Umbilical cord (tissue), 1 donor: ENCODE measurements at regions not wholly inside any gene's neighbourhood (a gene's known extent, or its start where the extent isn't known, plus 50 kb on each side); places are given as distances from the start of the nearest gene placed in this dataset.

Experiments used
- DNase-seq: peaks from one replicate; pipeline ENCODE4 v3.0.0-alpha.2; 2015; ENCODE audit warnings: low spot score

- no peak for DNase-seq
These were observed 495.0 kb downstream of the DMAC1 start for GRCh38 chr9:7304627-7304995.

DNA sequence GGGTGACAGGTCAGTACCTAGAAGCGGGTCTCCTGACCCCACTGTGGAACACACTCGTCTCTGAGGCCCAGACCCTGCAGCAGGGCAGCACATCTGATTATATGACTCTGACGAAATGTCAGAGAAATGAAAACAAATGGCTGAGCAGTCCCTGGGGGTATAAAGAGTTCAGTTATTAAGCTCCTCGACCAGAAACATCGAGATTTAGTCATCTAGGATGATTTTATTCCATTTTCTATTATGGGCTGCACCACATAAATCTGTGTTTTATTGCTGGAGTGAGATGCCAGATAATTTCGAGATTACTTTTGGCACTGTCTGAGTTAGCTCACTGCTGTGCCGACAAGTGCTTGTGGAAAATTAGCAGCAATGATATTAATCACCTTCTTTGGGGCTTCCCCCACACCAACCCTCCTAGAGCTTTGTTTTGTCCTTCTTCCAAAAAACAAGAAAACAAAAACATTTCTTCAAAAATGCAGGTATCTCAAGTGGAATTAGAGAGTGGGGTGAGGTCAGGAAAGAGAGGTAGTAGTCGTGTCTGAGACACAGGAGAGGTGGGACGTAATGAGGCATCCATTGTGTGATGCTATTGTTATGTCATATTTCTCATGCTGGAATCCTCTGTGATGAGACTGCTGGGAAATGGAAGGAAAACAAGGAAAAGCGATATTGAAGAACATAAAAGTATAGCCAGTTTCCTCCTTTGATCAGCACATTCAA, 495.5 kb downstream of the DMAC1 start:
- peak; percentile 59 for DNase-seq

DNA sequence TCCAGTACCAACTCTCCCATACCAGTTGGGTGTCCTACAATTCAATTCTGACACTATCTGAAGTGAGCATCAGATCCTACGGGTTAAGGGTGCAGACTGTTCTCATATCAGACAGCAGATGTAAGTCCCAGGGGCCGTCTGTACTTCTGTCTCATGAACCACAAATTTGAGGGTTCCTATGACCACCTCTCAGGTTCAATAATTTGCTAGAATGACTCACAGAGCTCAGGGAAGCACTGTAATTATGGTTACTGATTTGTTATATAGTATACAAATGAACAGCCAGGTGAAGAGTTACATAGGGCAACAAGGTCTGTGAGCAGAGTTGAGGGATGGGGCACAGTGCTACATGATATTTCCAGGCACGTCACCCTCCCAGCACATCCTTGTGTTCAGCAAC, 499.1 kb downstream of the DMAC1 start:
- DNase-seq: no peak

DNA sequence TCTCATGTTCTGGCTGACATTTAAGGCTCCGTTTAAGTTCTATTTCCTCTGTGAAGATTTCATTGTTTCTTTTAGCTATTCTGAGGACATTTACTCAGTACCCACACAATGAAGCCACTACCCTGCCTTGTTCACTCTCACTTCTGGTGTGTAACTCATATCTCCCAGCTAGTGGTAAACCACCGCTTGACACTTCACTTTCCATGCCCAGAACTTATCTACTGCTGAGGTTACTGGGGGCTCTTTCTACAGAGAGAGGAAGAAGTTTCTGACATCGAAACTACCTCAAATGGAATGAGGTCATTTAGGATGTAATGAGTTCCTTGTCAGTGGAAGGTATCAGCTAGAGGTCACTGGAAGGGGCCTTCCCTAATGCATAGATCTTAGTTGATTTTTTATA, 501.5 kb downstream of the DMAC1 start:
- no peak for DNase-seq

GRCh38 chr9:7297521-7297920, 502.1 kb downstream of the DMAC1 start:
- no peak for DNase-seq

DNA sequence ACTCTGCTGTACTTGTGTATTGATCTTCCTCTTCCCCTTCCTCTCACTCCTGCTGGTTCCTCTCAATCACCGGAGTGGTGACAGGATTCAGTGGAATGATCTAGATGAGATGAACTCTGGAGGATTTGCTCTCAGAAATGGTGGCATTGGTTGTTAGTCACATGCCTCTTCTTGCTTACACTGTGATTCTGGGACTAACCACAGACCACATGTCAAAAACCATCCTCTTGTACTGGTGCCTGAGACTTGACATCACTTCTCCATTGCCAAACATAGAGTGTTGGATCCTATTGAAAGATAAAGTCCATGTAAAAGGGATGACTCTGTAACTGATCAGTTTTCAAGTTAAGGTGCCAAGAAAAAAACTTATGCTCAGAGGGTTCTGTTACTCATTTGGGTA, 506.5 kb downstream of the DMAC1 start:
- no peak for DNase-seq

DNA sequence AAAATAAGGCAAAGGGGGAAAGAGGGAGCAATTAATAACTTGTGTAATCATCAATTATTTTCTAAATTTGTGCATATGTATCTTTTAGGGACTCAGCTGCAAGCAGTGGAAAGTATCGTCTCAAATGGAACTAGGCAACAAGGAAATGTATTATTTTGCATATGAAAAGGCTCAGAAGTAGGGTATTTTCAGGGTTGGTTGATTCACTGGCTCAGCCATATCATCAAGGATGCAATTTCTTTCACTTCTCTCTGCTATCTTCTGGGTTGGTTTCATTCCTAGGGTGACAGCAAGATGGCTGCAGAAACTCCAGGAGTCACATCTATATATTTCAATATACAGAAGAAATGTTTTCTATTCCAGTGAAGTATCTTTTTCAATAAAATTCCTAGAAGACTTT, 509.8 kb downstream of the DMAC1 start:
- DNase-seq: no peak

GRCh38 chr9:7287986-7288385, 511.6 kb downstream of the DMAC1 start:
- DNase-seq: no peak

DNA sequence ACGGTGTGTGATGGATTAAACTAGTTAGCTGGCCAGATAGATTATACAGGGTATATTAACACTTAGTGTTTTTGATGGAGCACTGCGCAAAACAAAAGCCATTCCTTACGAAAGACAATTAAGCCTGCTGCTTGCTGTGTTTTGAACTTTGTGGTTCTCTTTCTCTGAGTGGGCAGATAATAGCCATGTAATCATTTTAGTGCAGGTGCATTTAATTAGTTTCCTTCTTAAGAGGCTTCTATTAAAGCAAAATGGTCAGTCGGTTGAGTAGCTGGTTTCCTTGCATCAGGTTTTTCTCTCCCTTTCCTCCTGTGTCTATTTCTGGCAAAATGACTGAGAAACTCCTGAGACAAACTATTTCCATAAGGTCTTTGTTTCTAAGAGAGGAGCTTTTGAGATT, 512.5 kb downstream of the DMAC1 start:
- no peak for DNase-seq

DNA sequence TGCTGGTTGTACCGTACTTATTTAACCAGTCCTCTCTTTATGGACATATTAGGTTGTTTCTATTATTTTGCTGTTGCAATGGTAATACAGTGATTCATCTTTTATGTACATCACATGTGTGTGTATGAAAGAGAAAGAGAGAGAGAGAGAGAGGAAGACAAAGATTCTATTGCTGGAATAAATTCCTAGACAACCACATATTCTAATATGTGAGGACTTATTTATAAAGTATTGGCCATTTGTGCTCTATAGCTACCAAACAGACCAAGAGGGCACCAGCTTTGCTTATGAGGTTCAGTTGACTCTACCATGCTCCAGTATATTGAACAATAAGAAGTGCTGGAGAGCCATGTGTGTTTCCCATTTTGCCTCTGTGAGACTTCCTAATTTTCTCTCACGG, 513.5 kb downstream of the DMAC1 start:
- no peak for DNase-seq

DNA sequence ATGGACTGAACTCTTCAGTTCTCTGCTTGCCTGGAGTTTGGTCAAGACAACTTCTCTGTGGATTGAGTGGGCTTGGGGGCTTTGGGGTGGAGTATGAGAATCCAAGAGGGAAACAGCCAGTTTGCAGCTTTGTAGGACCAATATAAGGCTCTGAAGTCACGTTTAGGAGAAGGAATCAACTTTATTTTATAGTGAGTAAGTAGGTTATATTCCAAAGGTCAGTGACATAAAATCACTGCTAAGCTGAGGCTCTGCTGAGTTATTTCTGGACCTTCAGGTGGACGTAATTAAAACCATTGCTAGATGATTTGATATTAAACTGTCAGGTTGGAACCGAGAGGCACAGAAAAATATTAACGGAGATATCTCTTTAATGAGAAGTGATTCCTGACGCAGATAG, 514.4 kb downstream of the DMAC1 start:
- DNase-seq: no peak

DNA sequence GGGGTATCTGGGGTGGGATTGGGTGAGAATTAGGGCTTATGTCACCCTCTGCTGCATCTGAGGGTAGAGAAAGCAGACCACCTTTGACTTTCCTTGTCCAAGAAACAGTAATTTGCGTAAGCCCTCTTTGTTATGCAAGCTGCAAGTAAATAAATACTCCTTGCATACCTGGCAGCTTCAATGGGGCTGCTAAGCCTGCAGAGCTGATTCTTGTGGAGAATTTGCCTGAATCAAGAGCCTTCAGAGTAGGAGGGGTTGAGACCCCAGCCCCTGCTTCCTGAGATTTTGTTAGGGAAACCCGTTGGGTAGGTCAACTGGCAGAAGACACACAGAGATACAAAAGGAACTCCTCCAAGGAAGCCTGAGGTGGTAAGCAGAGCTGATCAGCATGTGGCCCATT, 515.1 kb downstream of the DMAC1 start:
- DNase-seq: no peak

DNA sequence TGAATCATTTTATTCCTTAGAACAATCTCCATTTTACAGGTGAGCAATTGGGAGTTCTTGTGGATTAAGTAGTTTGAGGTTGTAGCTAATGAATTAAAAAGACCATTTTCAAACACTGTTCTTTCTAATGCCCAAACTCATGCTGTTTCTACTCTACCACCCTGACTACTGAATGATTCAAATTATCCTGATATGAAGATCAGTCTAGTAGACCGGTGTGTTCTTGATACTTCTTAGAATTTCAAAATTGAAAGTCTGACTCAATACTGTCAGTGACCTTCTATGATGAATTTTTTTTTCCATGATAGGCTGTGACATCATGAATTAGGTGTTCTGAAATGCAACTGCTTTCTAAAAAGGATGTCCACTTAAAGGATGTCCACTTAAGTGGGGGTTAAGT, 515.5 kb downstream of the DMAC1 start:
- no peak for DNase-seq

- DNase-seq: peak; percentile 47
These were observed 515.8 kb downstream of the KDM4C start for GRCh38 chr9:7273575-7273974.

DNA sequence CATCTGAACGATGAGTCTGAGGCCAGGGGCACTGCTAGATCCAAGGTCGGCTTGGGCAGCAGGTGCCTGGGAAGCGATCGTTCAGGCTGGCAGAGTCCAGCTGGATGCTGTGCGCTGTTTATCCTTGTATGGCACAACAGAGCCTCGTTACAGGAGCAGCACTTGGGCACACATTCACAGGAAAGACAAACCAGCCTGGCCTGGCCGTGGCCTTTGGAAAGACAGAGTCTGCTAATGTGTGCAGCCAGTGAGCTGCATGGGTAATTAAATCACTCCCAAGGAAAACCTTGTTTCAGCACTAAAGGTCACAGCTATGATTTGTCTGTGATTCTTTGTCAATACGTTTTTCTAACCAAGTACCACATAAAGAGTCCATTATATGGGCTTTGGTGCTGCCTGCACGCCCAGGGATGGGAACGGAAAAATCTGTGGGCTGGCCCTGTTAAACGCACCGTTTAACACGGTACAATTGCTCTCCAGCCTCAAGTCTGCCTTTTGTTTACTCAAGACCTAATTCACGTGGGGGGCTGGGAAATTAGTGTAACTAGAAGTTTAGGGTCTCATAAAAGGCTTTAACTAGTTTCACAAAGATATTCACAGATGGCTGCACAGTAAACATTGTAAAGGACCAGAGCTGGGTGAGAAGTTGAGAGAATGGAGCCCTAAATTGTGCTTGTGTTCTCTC, 509.3 kb downstream of the KDM4C start:
- DNase-seq: no peak

DNA sequence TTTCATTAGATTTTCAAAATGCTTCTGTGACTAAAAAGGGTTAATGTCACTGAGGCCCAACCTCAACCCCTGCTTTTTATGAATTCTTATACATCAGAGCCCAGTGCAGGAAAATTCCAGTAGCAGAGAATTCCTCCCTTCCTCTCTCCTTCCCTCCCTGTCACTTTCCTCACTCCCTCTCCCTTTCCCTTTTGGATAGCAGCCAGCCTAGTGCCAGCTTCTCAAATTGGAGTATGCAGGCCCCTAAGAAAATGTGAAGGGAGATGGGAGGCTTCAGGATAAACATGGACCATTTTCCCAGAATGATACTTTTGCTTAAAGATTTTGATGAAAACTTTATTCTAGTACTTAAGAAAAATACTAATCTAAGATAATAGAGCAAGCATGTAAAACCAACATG, 507.4 kb downstream of the KDM4C start:
- DNase-seq: peak; percentile 48

DNA sequence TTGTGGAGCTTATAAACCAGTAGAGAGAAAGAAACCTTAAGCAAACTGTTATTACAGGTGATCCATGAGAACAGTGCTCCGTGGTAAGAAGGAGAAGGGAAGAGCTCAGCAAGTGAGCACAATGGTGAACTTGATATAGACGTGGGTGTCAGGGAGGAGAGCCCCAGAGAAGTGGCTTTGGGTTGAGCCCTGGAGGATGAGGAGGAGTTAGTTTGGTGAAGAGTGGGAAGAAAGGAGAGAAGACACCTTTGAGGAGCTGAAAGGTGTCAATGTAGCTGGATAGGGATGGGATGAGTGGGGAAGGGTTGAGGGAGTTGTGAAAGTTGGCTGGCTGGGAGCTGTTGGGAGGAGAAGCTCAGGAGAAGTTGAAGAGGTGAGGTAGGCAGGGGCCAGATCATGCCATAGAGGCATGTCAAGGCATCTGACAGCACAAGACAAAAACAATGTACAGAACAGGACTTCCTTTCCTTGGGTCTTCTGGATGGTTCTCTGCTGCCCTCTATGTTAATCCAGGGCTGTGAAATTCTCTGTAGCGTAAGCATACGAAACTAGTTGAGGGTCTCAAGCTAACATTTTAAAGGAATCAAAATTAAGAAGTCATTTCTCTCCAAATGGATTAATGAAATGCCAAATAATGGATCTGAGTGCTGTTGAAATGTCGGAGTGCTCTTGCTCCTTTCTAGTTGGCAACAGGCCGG, 501.9 kb downstream of the KDM4C start:
- DNase-seq: no peak

- no peak for DNase-seq
These were observed 501.1 kb downstream of the KDM4C start for GRCh38 chr9:7258688-7259396.

DNA sequence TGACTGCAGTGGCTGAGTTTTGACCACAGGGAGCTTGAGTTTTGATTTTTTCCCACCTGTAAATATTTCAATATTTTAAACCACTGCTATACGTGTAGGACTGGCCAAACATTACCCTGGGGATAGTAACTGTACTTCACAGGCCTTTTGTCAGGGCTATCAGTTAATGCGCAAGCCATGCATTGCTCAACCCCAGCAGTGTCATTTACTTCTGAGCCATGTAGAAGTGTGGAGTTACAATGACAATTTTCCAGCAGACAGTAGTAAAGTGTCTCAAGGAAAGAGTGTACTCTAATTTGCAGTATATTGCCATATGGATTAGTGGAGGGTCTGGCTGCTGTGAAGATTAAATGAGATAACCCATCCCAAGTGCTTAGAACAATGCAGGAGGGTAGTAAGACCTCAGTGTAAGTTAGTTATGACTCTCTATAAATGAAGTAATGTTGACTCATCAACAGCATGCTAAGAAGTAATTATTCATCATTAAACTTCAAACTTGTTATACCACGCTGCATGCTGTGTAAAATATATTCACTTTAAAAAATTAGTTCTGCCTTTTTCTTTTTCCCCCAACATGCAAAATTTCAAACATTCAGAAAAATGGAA, 489.2 kb downstream of the KDM4C start:
- no peak for DNase-seq

GRCh38 chr9:7245976-7246580, 488.3 kb downstream of the KDM4C start:
- DNase-seq: no peak

GRCh38 chr9:7243838-7244237, 486.1 kb downstream of the KDM4C start:
- peak; percentile 8 for DNase-seq

DNA sequence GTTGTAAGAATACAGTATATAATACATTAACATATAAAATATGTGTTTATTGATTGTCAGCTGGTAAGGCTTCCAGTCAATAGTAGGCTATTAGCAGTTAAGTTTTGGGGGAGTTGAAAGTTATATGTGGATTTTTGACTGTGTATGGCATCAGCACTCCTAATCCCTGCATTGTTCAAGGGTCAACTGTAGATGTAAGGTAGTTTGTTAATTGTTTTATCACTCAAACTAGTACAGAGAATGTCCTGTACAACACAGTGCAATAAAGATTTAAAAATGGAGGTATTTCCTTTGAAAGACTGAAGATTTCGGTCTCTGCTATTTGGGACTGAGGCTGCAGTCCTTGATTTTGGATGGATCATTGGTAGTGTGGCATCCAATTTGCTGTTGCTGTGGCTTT, 484.4 kb downstream of the KDM4C start:
- no peak for DNase-seq
